HepG2 (cell line): ENCODE measurements at regions not wholly inside any gene's neighbourhood (a gene's known extent, or its start where the extent isn't known, plus 50 kb on each side); places are given as distances from the start of the nearest gene placed in this dataset.

Source experiments
- ELF3 ChIP-seq: IDR thresholded peaks from 2 replicates; pipeline ENCODE4 v1.6.1; 2016; ENCODE audit warnings: missing genetic modification reagents, missing compliant biosample characterization
- FOXA1 ChIP-seq, 2 experiments: fragments of 450-650 bp in 1 of 2; sonication (generic) in 1 of 2; formaldehyde crosslinking in 1 of 2; IDR thresholded peaks; 2 replicates each; pipeline versions ENCODE4 v1.4.0 to v1.6.1; 2016 to 2020; ENCODE audit warnings: missing genetic modification reagents in 1 of 2
- KDM1A ChIP-seq: IDR thresholded peaks from 2 replicates; pipeline ENCODE4 v1.6.1; 2016; ENCODE audit warnings: missing compliant biosample characterization
- TBL1XR1 ChIP-seq: fragments of 150-350 bp; IDR thresholded peaks from 2 replicates; pipeline ENCODE4 v1.6.1; 2014; ENCODE audit warnings: borderline replicate concordance, low read length; ENCODE audit not compliant: partially characterized antibody
- TGIF2 ChIP-seq: IDR thresholded peaks from 2 replicates; pipeline ENCODE4 v1.6.1; 2016; ENCODE audit warnings: control low read depth, missing compliant biosample characterization
- TF ChIP-seq, protein P1 (sequence below), 2 experiments: sonication (generic) in 1 of 2; formaldehyde crosslinking in 1 of 2; IDR thresholded peaks; 2 replicates each; pipeline versions ENCODE4 v1.4.0 to v1.6.1; 2018 to 2020; ENCODE audit warnings: missing genetic modification reagents in 2 of 2, borderline replicate concordance in 1 of 2, low read depth in 1 of 2, mild to moderate bottlenecking in 1 of 2, missing biosample characterization in 1 of 2
- TF ChIP-seq, protein P2 (sequence below): sonication (generic); formaldehyde crosslinking; IDR thresholded peaks from 2 replicates; pipeline ENCODE4 v1.5.0; 2020; ENCODE audit warnings: mild to moderate bottlenecking, missing genetic modification reagents, moderate library complexity
- TF ChIP-seq, protein P3 (sequence below): sonication (generic); formaldehyde crosslinking; IDR thresholded peaks from 2 replicates; pipeline ENCODE4 v1.4.0; 2020; ENCODE audit warnings: low read depth, mild to moderate bottlenecking, missing genetic modification reagents

DNA sequence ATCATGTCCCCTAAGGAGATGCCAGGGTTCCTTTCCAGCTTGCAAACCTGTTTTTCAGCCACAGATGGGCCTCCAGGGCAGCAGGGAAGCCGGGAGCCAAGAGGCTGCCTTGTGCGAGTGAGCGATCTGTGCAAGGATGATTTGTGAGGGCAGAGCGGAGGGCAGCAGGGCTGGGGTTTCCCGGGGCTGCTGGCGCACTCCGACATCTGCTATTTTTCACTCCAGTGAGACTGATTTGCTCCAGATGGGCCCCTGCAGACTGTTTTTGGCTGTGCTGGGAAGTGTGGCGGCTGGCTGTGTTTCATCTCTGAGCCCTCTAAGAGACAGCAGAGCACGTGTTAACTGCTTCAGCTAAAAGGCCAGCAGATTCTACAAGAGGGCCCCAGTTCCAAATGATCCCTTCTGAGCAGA lies 466.2 kb downstream of the TYW1 start:
- no peak for TF ChIP-seq FOXA1 (IDR thresholded peaks at IDR 0.05)
- TF ChIP-seq FOXA1 (CRISPR knock-in tag; IDR thresholded peaks at IDR 0.05) = no peak
- no peak for TF ChIP-seq TBL1XR1
- TF ChIP-seq ELF3 (CRISPR knock-in tag) = no peak
- no peak for TF ChIP-seq KDM1A (CRISPR knock-in tag)
- TF ChIP-seq, protein P1, sequence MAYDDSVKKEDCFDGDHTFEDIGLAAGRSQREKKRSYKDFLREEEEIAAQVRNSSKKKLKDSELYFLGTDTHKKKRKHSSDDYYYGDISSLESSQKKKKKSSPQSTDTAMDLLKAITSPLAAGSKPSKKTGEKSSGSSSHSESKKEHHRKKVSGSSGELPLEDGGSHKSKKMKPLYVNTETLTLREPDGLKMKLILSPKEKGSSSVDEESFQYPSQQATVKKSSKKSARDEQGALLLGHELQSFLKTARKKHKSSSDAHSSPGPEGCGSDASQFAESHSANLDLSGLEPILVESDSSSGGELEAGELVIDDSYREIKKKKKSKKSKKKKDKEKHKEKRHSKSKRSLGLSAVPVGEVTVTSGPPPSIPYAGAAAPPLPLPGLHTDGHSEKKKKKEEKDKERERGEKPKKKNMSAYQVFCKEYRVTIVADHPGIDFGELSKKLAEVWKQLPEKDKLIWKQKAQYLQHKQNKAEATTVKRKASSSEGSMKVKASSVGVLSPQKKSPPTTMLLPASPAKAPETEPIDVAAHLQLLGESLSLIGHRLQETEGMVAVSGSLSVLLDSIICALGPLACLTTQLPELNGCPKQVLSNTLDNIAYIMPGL (CRISPR knock-in tag; IDR thresholded peaks at IDR 0.05; ENCODE audit: borderline replicate concordance in 1 of 2, low read depth in 1 of 2) = no peak
- TF ChIP-seq TGIF2 (CRISPR knock-in tag) = no peak
- TF ChIP-seq, protein P2, sequence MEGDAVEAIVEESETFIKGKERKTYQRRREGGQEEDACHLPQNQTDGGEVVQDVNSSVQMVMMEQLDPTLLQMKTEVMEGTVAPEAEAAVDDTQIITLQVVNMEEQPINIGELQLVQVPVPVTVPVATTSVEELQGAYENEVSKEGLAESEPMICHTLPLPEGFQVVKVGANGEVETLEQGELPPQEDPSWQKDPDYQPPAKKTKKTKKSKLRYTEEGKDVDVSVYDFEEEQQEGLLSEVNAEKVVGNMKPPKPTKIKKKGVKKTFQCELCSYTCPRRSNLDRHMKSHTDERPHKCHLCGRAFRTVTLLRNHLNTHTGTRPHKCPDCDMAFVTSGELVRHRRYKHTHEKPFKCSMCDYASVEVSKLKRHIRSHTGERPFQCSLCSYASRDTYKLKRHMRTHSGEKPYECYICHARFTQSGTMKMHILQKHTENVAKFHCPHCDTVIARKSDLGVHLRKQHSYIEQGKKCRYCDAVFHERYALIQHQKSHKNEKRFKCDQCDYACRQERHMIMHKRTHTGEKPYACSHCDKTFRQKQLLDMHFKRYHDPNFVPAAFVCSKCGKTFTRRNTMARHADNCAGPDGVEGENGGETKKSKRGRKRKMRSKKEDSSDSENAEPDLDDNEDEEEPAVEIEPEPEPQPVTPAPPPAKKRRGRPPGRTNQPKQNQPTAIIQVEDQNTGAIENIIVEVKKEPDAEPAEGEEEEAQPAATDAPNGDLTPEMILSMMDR (CRISPR knock-in tag) = no peak
- TF ChIP-seq, protein P3, sequence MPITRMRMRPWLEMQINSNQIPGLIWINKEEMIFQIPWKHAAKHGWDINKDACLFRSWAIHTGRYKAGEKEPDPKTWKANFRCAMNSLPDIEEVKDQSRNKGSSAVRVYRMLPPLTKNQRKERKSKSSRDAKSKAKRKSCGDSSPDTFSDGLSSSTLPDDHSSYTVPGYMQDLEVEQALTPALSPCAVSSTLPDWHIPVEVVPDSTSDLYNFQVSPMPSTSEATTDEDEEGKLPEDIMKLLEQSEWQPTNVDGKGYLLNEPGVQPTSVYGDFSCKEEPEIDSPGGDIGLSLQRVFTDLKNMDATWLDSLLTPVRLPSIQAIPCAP (CRISPR knock-in tag) = no peak
